GM12878 (cell line): ENCODE measurements at regions not wholly inside any gene's neighbourhood (a gene's known extent, or its start where the extent isn't known, plus 50 kb on each side); places are given as distances from the start of the nearest gene placed in this dataset.
"Not testable (repeated sequence)": the region's sequence is repeated elsewhere in the genome, so short reads cannot be mapped to it uniquely, and the experiment has no call there.

Experiments used
- ATAC-seq: fragments of 200-7000 bp; cut with Tn5 transposase; 3 replicates; pipeline ENCODE4 v1.9.1; 2020; ENCODE audit warnings: mild to moderate bottlenecking, moderate library complexity
- BruUV-seq: library from RNA; stranded (reverse); fragments of 400-500 nt; replicated peaks from 2 replicates; lab custom pipeline; 2021; lab: Mats Ljungman, UMichigan
- CTCF ChIA-PET: fragments of 300-600 bp; sonication (Branson Sonifier 250); formaldehyde crosslinking; extraction: SDS; loops from one replicate; lab custom pipeline; 2021; ENCODE audit warnings: inconsistent platforms; lab: Yijun Ruan, JAX
- POLR2A ChIA-PET: fragments of 350-600 bp; formaldehyde crosslinking; extraction: SDS; loops from one replicate; lab custom pipeline; 2021; ENCODE audit warnings: inconsistent platforms; lab: Charles Lee
- RAD21 ChIA-PET: fragments of 300-600 bp; sonication (Branson Sonifier 250); formaldehyde crosslinking; loops from one replicate; lab custom pipeline; 2023; ENCODE audit warnings: antibody characterized with exemption; ENCODE audit not compliant: unreplicated experiment; lab: Charles Lee
- SMC1A ChIA-PET: fragments of 300-600 bp; sonication (Branson Sonifier 250); formaldehyde crosslinking; loops from one replicate; lab custom pipeline; 2023; ENCODE audit not compliant: unreplicated experiment, uncharacterized antibody; lab: Charles Lee
- DNase-seq: peaks from one replicate; pipeline ENCODE4 v3.0.0-alpha.2; 2011; ENCODE audit warnings: low read depth, low spot score
- FAIRE-seq: peaks from 3 replicates; lab custom pipeline; 2011; peaks lifted over from hg19 to GRCh38; lab: Jason Lieb, UNC
- H2AFZ ChIP-seq: 2 replicates; pipeline ENCODE4 v1.6.0; 2011; ENCODE audit warnings: low read depth, low read length, control low read depth; ENCODE audit not compliant: control insufficient read depth
- H3K27ac ChIP-seq: 2 replicates; pipeline ENCODE4 v1.5.1; 2011; ENCODE audit warnings: control low read depth; ENCODE audit not compliant: control insufficient read depth, insufficient read depth
- H3K27me3 ChIP-seq, 2 experiments: replicated peaks in 1 of 2; 2 replicates each; pipeline versions ENCODE4 v1.6.0 to v1.6.1; 2011; ENCODE audit warnings: low read length in 1 of 2; ENCODE audit not compliant: control insufficient read depth in 2 of 2, insufficient read depth in 2 of 2
- H3K36me3 ChIP-seq, 2 experiments: 2 replicates each; pipeline ENCODE4 v1.5.1; 2011; ENCODE audit warnings: low read length in 1 of 2; ENCODE audit not compliant: control insufficient read depth in 2 of 2, insufficient read depth in 2 of 2
- H3K4me1 ChIP-seq: 2 replicates; pipeline ENCODE4 v1.6.1; 2011; ENCODE audit warnings: mild to moderate bottlenecking, low read length, moderate library complexity, mixed read lengths; ENCODE audit not compliant: control insufficient read depth, insufficient read depth
- H3K4me2 ChIP-seq: 2 replicates; pipeline ENCODE4 v1.6.0; 2011; ENCODE audit warnings: control low read depth; ENCODE audit not compliant: control insufficient read depth, insufficient read depth
- H3K4me3 ChIP-seq: fragments of 200-600 bp; sonication (generic); 2 replicates; pipeline ENCODE4 v1.5.1; 2016
- H3K79me2 ChIP-seq: 2 replicates; pipeline ENCODE4 v1.6.0; 2011; ENCODE audit warnings: low read length; ENCODE audit not compliant: control insufficient read depth, insufficient read depth
- H3K9ac ChIP-seq: 2 replicates; pipeline ENCODE4 v1.8.0; 2011; ENCODE audit warnings: low read length, control low read depth, mixed read lengths; ENCODE audit not compliant: control insufficient read depth, insufficient read depth
- H3K9me3 ChIP-seq: replicated peaks from 3 replicates; pipeline ENCODE4 v1.5.1; 2011; ENCODE audit warnings: mild to moderate bottlenecking, low read length; ENCODE audit not compliant: control insufficient read depth, insufficient read depth
- H4K20me1 ChIP-seq: 2 replicates; pipeline ENCODE4 v1.6.0; 2011; ENCODE audit not compliant: control insufficient read depth, insufficient read depth
- IRF4 ChIP-seq: IDR thresholded peaks from 2 replicates; pipeline ENCODE4 v1.6.1; 2011; ENCODE audit warnings: low read depth, low read length
- RUNX3 ChIP-seq: IDR thresholded peaks from 2 replicates; pipeline ENCODE4 v1.6.1; 2012; ENCODE audit warnings: low read length, inconsistent platforms
- ZZZ3 ChIP-seq: IDR thresholded peaks from 2 replicates; pipeline ENCODE4 v1.6.1; 2011; ENCODE audit warnings: low read depth; ENCODE audit not compliant: control insufficient read depth, insufficient read length
- WGBS: methylation state at CpG from one replicate; pipeline ENCODE4 v1.1.6; 2016; ENCODE audit warnings: low lambda C conversion rate; ENCODE audit not compliant: insufficient replicate concordance, insufficient coverage; ENCODE audit errors: missing lambda C conversion rate; 5-methylcytosine and 5-hydroxymethylcytosine counted together
- in situ Hi-C: fragments of 300-500 bp; cut with MboI; formaldehyde crosslinking; loops from 9 replicates; pipeline ENCODE4 v1.14.3; 2018; ENCODE audit warnings: mixed read lengths
- intact Hi-C: fragments of 100-400 bp; cut with micrococcal nuclease; formaldehyde crosslinking; loops from one replicate; pipeline ENCODE4 v1.14.2; 2022; ENCODE audit not compliant: unreplicated experiment
- TF ChIP-seq, protein P1 (sequence below): IDR thresholded peaks from 2 replicates; pipeline ENCODE4 v1.6.1; 2011; ENCODE audit warnings: low read depth, low read length, improper control_type of control experiment, borderline replicate concordance

GRCh38 chr9:26125693-26126092 lies 447.4 kb upstream of the TUSC1 start:
- RAD21 ChIA-PET = interaction anchor here (0.9 kb wide), 1 partner anchor 1608 kb away, joined by 3 read pairs; no protein-coding TSS in a partner anchor
- FAIRE-seq = no peak
- no TSS peak for BruUV-seq

GRCh38 chr9:26116085-26116484 lies 437.8 kb upstream of the TUSC1 start:
- CTCF ChIA-PET, intact Hi-C loops, H3K79me2 ChIP-seq, SMC1A ChIA-PET, H3K4me1 ChIP-seq, H3K9me3 ChIP-seq, FAIRE-seq, H3K27me3 ChIP-seq, H3K4me2 ChIP-seq, H3K9ac ChIP-seq, H3K36me3 ChIP-seq, H2AFZ ChIP-seq, in situ Hi-C loops, DNase-seq, H3K27ac ChIP-seq, H4K20me1 ChIP-seq, POLR2A ChIA-PET, RAD21 ChIA-PET, ATAC-seq, H3K4me3 ChIP-seq, BruUV-seq: not testable (repeated sequence)
- 27% methylated on average over 2 of the region's 2 CpGs for WGBS

More at GRCh38 chr9:26125693-26126092, 447.4 kb upstream of the TUSC1 start:
- CTCF ChIA-PET = no interaction called here
- Histone ChIP-seq H2AFZ (no peak overlapping the region), H3K4me2 (no peak overlapping the region), H3K36me3 (no peaks in the 10 kb centered on the region), H3K4me1 (no peaks in the 10 kb centered on the region), H4K20me1 (no peaks in the 10 kb centered on the region), H3K27ac (no peak overlapping the region), H3K4me3 (no peak overlapping the region), H3K9ac (no peak overlapping the region), H3K27me3 (no peaks in the 10 kb centered on the region), H3K79me2 (no peaks in the 10 kb centered on the region), H3K9me3 (no peaks in the 10 kb centered on the region)
- DNase-seq = no peak
- intact Hi-C loops (loop anchor here (5.0 kb wide), 1 partner anchor 52 kb away; no protein-coding TSS in a partner anchor), in situ Hi-C loops (no loop called here)
- WGBS = 65% methylated on average over 5 of the region's 5 CpGs
- no peak for ATAC-seq
- POLR2A ChIA-PET = no interaction called here
- SMC1A ChIA-PET = interaction anchor here (0.8 kb wide), 1 partner anchor 17 kb away, joined by 3 read pairs; no protein-coding TSS in a partner anchor
- TF ChIP-seq IRF4 (no peak), RUNX3 (no peak), ZZZ3 (no peak)
- TF ChIP-seq, protein P1, sequence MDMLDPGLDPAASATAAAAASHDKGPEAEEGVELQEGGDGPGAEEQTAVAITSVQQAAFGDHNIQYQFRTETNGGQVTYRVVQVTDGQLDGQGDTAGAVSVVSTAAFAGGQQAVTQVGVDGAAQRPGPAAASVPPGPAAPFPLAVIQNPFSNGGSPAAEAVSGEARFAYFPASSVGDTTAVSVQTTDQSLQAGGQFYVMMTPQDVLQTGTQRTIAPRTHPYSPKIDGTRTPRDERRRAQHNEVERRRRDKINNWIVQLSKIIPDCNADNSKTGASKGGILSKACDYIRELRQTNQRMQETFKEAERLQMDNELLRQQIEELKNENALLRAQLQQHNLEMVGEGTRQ = no peak
